ENCODE measurements at regions not wholly inside any gene's neighbourhood (a gene's known extent, or its start where the extent isn't known, plus 50 kb on each side); places are given as distances from the start of the nearest gene placed in this dataset.

DNA sequence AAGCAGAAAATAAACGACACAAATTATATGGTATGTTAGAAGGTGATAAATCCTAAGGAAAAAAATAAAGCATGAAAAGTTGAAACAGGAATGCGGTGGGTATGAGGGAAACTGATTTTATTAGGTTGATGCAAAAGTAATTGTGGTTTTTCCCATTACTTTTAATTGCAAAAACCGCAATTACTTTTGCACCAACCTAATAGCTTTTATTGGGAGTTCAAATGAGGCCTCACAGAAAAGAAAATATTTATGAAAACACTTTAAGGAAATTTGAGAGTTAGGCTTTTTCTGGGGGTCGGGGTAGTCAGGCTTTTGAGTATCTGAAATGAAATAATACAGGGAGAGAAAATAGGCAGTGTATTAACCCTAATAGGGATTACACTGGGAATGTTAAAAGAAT lies 397.0 kb upstream of the KHDRBS2 start:
- no peak for DNase-seq (ENCODE audit: insufficient read length, low spot score, missing footprints)
- Histone ChIP-seq H3K27me3 (ENCODE audit: insufficient read depth, low read length) (no peaks in the 10 kb centered on the region), H3K4me3 (ENCODE audit: insufficient read depth, low read length) (no peak overlapping the region), H3K4me1 (ENCODE audit: insufficient read depth, low read length) (no peaks in the 10 kb centered on the region), H3K9me3 (ENCODE audit: low read depth, low read length) (no peaks in the 10 kb centered on the region), H3K36me3 (ENCODE audit: insufficient read depth, low read length) (no peaks in the 10 kb centered on the region), H3K27ac (ENCODE audit: low read depth, low read length) (no peak overlapping the region), H3K79me2 (ENCODE audit: insufficient read depth, low read length) (no peaks in the 10 kb centered on the region), H3K4me2 (ENCODE audit: insufficient read depth, low read length) (no peak overlapping the region), H4K20me1 (ENCODE audit: insufficient read depth, low read length) (no peaks in the 10 kb centered on the region), H2AFZ (ENCODE audit: low read length) (no peak overlapping the region)
- TF ChIP-seq, protein P1, sequence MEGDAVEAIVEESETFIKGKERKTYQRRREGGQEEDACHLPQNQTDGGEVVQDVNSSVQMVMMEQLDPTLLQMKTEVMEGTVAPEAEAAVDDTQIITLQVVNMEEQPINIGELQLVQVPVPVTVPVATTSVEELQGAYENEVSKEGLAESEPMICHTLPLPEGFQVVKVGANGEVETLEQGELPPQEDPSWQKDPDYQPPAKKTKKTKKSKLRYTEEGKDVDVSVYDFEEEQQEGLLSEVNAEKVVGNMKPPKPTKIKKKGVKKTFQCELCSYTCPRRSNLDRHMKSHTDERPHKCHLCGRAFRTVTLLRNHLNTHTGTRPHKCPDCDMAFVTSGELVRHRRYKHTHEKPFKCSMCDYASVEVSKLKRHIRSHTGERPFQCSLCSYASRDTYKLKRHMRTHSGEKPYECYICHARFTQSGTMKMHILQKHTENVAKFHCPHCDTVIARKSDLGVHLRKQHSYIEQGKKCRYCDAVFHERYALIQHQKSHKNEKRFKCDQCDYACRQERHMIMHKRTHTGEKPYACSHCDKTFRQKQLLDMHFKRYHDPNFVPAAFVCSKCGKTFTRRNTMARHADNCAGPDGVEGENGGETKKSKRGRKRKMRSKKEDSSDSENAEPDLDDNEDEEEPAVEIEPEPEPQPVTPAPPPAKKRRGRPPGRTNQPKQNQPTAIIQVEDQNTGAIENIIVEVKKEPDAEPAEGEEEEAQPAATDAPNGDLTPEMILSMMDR (IDR thresholded peaks at IDR 0.05; ENCODE audit: extremely low read depth, low read depth, low read length): no peak

DNA sequence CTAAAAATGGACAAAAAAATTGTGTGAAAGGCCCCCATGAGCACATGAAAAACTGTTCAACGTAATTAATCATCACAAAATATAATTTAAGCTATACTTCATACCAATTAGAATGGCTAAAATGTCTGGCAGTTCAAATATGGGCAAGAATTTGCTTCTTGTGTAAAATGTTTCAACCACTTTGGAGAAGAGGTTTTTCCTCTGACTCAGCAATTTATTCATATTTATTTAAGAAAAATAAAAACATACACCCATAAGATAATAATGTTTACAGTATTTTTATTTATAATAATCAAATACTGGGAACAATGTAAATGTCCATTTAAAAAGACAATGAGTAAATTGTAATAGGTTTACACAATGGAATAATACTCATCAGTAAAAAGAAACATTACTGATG lies 395.1 kb upstream of the KHDRBS2 start:
- no peak overlapping the region for H3K4me2 ChIP-seq (ENCODE audit: insufficient read depth, low read length)
- H2AFZ ChIP-seq (ENCODE audit: low read length): no peak overlapping the region
- H3K79me2 ChIP-seq (ENCODE audit: insufficient read depth, low read length): no peaks in the 10 kb centered on the region
- TF ChIP-seq, protein P1 (IDR thresholded peaks at IDR 0.05; ENCODE audit: extremely low read depth, low read depth, low read length): no peak
- H3K9me3 ChIP-seq (ENCODE audit: low read depth, low read length): peaks cover 3% of the 10 kb centered on the region
- no peaks in the 10 kb centered on the region for H4K20me1 ChIP-seq (ENCODE audit: insufficient read depth, low read length)
- H3K27ac ChIP-seq (ENCODE audit: low read depth, low read length): no peak overlapping the region
- no peaks in the 10 kb centered on the region for H3K27me3 ChIP-seq (ENCODE audit: insufficient read depth, low read length)
- no peak for DNase-seq (ENCODE audit: insufficient read length, low spot score, missing footprints)
- H3K4me1 ChIP-seq (ENCODE audit: insufficient read depth, low read length): no peaks in the 10 kb centered on the region
- no peaks in the 10 kb centered on the region for H3K36me3 ChIP-seq (ENCODE audit: insufficient read depth, low read length)
- H3K4me3 ChIP-seq (ENCODE audit: insufficient read depth, low read length): no peak overlapping the region

DNA sequence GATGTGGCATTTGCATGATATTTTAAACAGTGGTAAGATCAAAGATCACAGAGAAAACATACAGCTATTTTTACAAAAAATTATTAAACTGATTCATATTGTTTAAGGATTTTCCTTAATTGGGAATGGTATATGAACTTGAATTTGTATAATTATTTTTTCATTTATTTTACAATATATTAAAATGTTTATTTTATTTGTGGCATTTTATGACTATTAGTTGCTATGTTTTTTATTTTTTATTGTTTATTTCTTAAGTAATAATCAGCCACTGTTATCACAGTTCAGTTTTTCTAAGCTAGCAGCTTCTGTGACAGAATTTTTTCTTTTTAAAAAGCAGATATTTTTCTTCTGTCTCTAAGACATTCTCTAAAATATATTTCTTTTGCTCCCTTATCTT lies 387.0 kb upstream of the KHDRBS2 start:
- Histone ChIP-seq H3K27ac (ENCODE audit: low read depth, low read length) (no peak overlapping the region), H3K4me3 (ENCODE audit: insufficient read depth, low read length) (no peak overlapping the region), H3K36me3 (ENCODE audit: insufficient read depth, low read length) (no peaks in the 10 kb centered on the region), H3K27me3 (ENCODE audit: insufficient read depth, low read length) (no peaks in the 10 kb centered on the region), H3K4me2 (ENCODE audit: insufficient read depth, low read length) (no peak overlapping the region), H3K79me2 (ENCODE audit: insufficient read depth, low read length) (no peaks in the 10 kb centered on the region), H3K4me1 (ENCODE audit: insufficient read depth, low read length) (no peaks in the 10 kb centered on the region), H3K9me3 (ENCODE audit: low read depth, low read length) (peaks cover 5% of the 10 kb centered on the region), H2AFZ (ENCODE audit: low read length) (no peak overlapping the region), H4K20me1 (ENCODE audit: insufficient read depth, low read length) (no peaks in the 10 kb centered on the region)
- no peak for DNase-seq (ENCODE audit: insufficient read length, low spot score, missing footprints)
- TF ChIP-seq, protein P1 (IDR thresholded peaks at IDR 0.05; ENCODE audit: extremely low read depth, low read depth, low read length): no peak

DNA sequence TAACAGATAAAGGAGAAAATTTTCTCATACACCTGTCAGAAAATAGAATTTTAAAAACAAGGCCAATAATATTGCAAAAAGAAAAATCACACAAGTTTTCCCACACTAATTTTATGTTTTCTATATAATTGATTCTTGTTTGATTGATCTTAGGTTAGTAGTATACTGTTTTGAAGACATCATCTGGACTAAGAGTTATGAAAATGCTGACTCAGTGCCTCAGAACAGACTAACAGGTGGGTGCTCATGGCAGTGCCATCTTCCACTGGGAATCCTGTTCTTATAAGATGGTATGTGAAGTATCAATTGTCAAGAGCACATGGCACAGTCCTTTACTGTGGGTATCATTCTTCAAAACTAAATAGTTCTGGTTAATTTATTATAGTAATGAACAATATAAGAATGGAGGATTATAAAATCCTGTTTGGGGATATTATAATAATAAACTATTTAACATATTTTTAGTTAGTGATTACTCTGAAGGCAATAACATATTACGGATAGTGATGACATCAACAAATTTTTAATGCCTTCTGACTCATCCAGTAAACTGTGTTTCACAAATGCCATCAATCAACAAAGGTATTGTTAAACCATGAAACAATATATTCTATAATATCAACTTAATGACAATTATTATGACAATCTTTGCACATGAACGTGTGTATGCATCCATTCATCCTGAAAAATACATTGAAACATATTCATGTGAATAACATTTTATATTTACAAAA lies 384.6 kb upstream of the KHDRBS2 start:
- no peak for DNase-seq (ENCODE audit: insufficient read length, low spot score, missing footprints)
- Histone ChIP-seq H3K79me2 (ENCODE audit: insufficient read depth, low read length) (no peaks in the 10 kb centered on the region), H3K4me1 (ENCODE audit: insufficient read depth, low read length) (no peaks in the 10 kb centered on the region), H3K4me3 (ENCODE audit: insufficient read depth, low read length) (no peak overlapping the region), H4K20me1 (ENCODE audit: insufficient read depth, low read length) (no peaks in the 10 kb centered on the region), H3K9me3 (ENCODE audit: low read depth, low read length) (peaks cover 3% of the 10 kb centered on the region), H2AFZ (ENCODE audit: low read length) (no peak overlapping the region), H3K4me2 (ENCODE audit: insufficient read depth, low read length) (no peak overlapping the region), H3K27me3 (ENCODE audit: insufficient read depth, low read length) (no peaks in the 10 kb centered on the region), H3K36me3 (ENCODE audit: insufficient read depth, low read length) (no peaks in the 10 kb centered on the region), H3K27ac (ENCODE audit: low read depth, low read length) (no peak overlapping the region)
- TF ChIP-seq, protein P1 (IDR thresholded peaks at IDR 0.05; ENCODE audit: extremely low read depth, low read depth, low read length): no peak

Data from osteoblast (primary cell).